K562 (cell line): ENCODE measurements at regions not wholly inside any gene's neighbourhood (a gene's known extent, or its start where the extent isn't known, plus 50 kb on each side); places are given as distances from the start of the nearest gene placed in this dataset.
"Not testable (repeated sequence)": the region's sequence is repeated elsewhere in the genome, so short reads cannot be mapped to it uniquely, and the experiment has no call there.

Experiments used
- ATAC-seq: fragments of 200-7000 bp; cut with Tn5 transposase; 3 replicates; pipeline ENCODE4 v1.9.1; 2020; ENCODE audit warnings: moderate library complexity
- BruUV-seq: library from RNA; stranded (reverse); fragments of 400-500 nt; replicated peaks from 2 replicates; lab custom pipeline; 2021; lab: Mats Ljungman, UMichigan
- CTCF ChIA-PET: fragments of 300-600 bp; formaldehyde crosslinking; extraction: SDS; loops from one replicate; lab custom pipeline; 2021; ENCODE audit warnings: low intra/inter-chr PET ratio; lab: Yijun Ruan, JAX
- POLR2A ChIA-PET: fragments of 300-600, 350-650 bp; sonication (Branson Sonifier 250); formaldehyde crosslinking; extraction: SDS; loops from one replicate; lab custom pipeline; 2021; ENCODE audit warnings: antibody characterized with exemption, inconsistent platforms; lab: Yijun Ruan, JAX
- DNase-seq, 4 experiments: peaks; one replicate each; pipeline versions ENCODE4 v3.0.0 to v3.0.0-alpha.2; 2011 to 2018; ENCODE audit warnings: low spot score in 3 of 4, mixed read lengths in 3 of 4; ENCODE audit errors: extremely low read depth in 1 of 4
- FAIRE-seq: peaks from 2 replicates; lab custom pipeline; 2011; peaks lifted over from hg19 to GRCh38; lab: Jason Lieb, UNC
- H2AFZ ChIP-seq: 2 replicates; pipeline ENCODE4 v1.6.0; 2011; ENCODE audit warnings: low read depth, low read length, control low read depth, inconsistent platforms
- H3K27ac ChIP-seq: fragments of 200-600 bp; 3 replicates; pipeline ENCODE4 v1.8.0; 2011; ENCODE audit warnings: low read depth, mild to moderate bottlenecking, control low read depth, inconsistent platforms, low read length, moderate library complexity, mixed read lengths; ENCODE audit errors: extremely low read depth
- H3K27me3 ChIP-seq, 2 experiments: fragments of 300-600 bp in 1 of 2; 2 replicates in 1 of 2; 3 replicates in 1 of 2; pipeline versions ENCODE4 v1.6.0 to v1.8.0; 2011; ENCODE audit warnings: inconsistent platforms in 2 of 2, low read length in 2 of 2, mild to moderate bottlenecking in 1 of 2, mixed read lengths in 1 of 2, moderate library complexity in 1 of 2; ENCODE audit not compliant: control insufficient read depth in 2 of 2, insufficient read depth in 2 of 2
- H3K36me3 ChIP-seq: fragments of 300-600 bp; 3 replicates; pipeline ENCODE4 v1.8.0; 2011; ENCODE audit warnings: mild to moderate bottlenecking, low read length, inconsistent platforms; ENCODE audit not compliant: control insufficient read depth, insufficient read depth
- H3K4me1 ChIP-seq, 2 experiments: fragments of 200-600 bp in 1 of 2; replicated peaks in 1 of 2; 2 replicates in 1 of 2; 3 replicates in 1 of 2; pipeline versions ENCODE4 v1.5.1 to v1.8.0; 2011; ENCODE audit warnings: inconsistent platforms in 2 of 2, low read length in 2 of 2, mild to moderate bottlenecking in 1 of 2, mixed read lengths in 1 of 2, moderate library complexity in 1 of 2; ENCODE audit not compliant: control insufficient read depth in 2 of 2, insufficient read depth in 2 of 2
- H3K4me2 ChIP-seq: 2 replicates; pipeline ENCODE4 v1.6.1; 2011; ENCODE audit warnings: low read length, control low read depth, inconsistent platforms, mixed read lengths; ENCODE audit not compliant: insufficient read depth
- H3K4me3 ChIP-seq: fragments of 200-600 bp; sonication (generic), shearing (Covaris generic); 2 replicates; pipeline ENCODE4 v1.5.1; 2016; ENCODE audit warnings: control low read depth, inconsistent platforms
- H3K79me2 ChIP-seq: fragments of 200-600 bp; 3 replicates; pipeline ENCODE4 v1.8.0; 2011; ENCODE audit warnings: low read length, inconsistent platforms; ENCODE audit not compliant: control insufficient read depth, insufficient read depth
- H3K9ac ChIP-seq, 2 experiments: 2 replicates each; pipeline versions ENCODE4 v1.6.0 to v1.6.1; 2011; ENCODE audit warnings: low read depth in 2 of 2, low read length in 2 of 2, control low read depth in 1 of 2, inconsistent platforms in 1 of 2, mild to moderate bottlenecking in 1 of 2, mixed read lengths in 1 of 2; ENCODE audit not compliant: insufficient read depth in 1 of 2
- H3K9me1 ChIP-seq: one replicate; pipeline ENCODE4 v1.6.0; 2011; ENCODE audit warnings: inconsistent platforms, mild to moderate bottlenecking, low read length, moderate library complexity; ENCODE audit not compliant: control insufficient read depth, insufficient read depth
- H3K9me3 ChIP-seq: replicated peaks from 2 replicates; pipeline ENCODE4 v1.5.1; 2011; ENCODE audit warnings: low read depth, low read length, inconsistent platforms; ENCODE audit not compliant: control insufficient read depth, insufficient read depth
- H4K20me1 ChIP-seq: replicated peaks from 2 replicates; pipeline ENCODE4 v1.6.1; 2011; ENCODE audit warnings: low read length, inconsistent platforms, mixed read lengths; ENCODE audit not compliant: control insufficient read depth, insufficient read depth
- WGBS: fragments of 100-300 bp; shearing (Covaris generic); methylation state at CpG from one replicate; pipeline ENCODE4 v1.1.6; 2016; ENCODE audit warnings: low coverage, mixed read lengths; ENCODE audit not compliant: insufficient coverage; ENCODE audit errors: missing lambda C conversion rate; 5-methylcytosine and 5-hydroxymethylcytosine counted together
- in situ Hi-C: fragments of 300-500 bp; cut with MboI; formaldehyde crosslinking; loops from 4 replicates; pipeline ENCODE4 v1.15.0; 2018; ENCODE audit warnings: inconsistent platforms, mixed read lengths
- intact Hi-C: fragments of 100-400 bp; cut with micrococcal nuclease; formaldehyde crosslinking; loops from 2 replicates; pipeline ENCODE4 v1.14.2; 2022
- TF ChIP-seq, protein P1 (sequence below), 2 experiments: IDR thresholded peaks; 2 replicates each; pipeline ENCODE4 v1.6.1; 2011; ENCODE audit warnings: borderline replicate concordance in 1 of 2, control low read depth in 1 of 2, low read depth in 1 of 2, low read length in 1 of 2, mild to moderate bottlenecking in 1 of 2, mixed read lengths in 1 of 2, moderate library complexity in 1 of 2; ENCODE audit not compliant: insufficient read depth in 1 of 2, insufficient read length in 1 of 2, poor library complexity in 1 of 2, severe bottlenecking in 1 of 2; ENCODE audit errors: extremely low read depth in 1 of 2
- TF ChIP-seq, protein P2 (sequence below): sonication (generic); formaldehyde crosslinking; IDR thresholded peaks from 2 replicates; pipeline ENCODE4 v1.5.0; 2020; ENCODE audit warnings: missing genetic modification reagents

DNA sequence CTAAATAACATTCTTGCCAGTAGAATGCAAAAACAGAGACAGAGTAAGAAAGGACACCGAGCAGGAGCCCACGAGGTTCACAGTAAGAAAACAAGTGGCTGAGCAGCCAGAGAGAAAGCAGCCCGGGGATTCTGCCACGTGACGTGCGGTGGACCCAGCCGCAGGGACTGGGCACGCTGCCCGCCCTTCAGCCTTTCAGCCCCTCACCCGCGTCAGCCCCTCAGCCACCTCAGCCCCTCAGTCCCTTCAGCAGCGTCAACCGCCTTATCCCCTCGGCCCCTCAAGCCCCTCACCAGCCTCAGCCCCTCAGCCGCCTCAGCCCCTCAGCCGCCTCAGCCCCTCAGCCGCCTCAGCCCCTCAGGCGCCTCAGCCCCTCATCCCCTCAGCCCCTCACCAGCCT is 1532.2 kb downstream of the REEP3 start:
- H3K36me3 ChIP-seq, H3K4me1 ChIP-seq, H4K20me1 ChIP-seq, H3K9me1 ChIP-seq, BruUV-seq, H3K4me2 ChIP-seq, in situ Hi-C loops, CTCF ChIA-PET, DNase-seq, H3K9ac ChIP-seq, H3K27ac ChIP-seq, H3K27me3 ChIP-seq, intact Hi-C loops, H3K9me3 ChIP-seq, H2AFZ ChIP-seq, H3K79me2 ChIP-seq, FAIRE-seq, POLR2A ChIA-PET, H3K4me3 ChIP-seq: not testable (repeated sequence)
- TF ChIP-seq, protein P1, sequence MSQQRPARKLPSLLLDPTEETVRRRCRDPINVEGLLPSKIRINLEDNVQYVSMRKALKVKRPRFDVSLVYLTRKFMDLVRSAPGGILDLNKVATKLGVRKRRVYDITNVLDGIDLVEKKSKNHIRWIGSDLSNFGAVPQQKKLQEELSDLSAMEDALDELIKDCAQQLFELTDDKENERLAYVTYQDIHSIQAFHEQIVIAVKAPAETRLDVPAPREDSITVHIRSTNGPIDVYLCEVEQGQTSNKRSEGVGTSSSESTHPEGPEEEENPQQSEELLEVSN (IDR thresholded peaks at IDR 0.05; ENCODE audit: borderline replicate concordance in 1 of 2, extremely low read depth in 1 of 2, insufficient read depth in 1 of 2, insufficient read length in 1 of 2, low read depth in 1 of 2, low read length in 1 of 2, poor library complexity in 1 of 2, severe bottlenecking in 1 of 2) = peak in 1 of 2 experiments; percentile 47
- TF ChIP-seq, protein P2, sequence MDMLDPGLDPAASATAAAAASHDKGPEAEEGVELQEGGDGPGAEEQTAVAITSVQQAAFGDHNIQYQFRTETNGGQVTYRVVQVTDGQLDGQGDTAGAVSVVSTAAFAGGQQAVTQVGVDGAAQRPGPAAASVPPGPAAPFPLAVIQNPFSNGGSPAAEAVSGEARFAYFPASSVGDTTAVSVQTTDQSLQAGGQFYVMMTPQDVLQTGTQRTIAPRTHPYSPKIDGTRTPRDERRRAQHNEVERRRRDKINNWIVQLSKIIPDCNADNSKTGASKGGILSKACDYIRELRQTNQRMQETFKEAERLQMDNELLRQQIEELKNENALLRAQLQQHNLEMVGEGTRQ (CRISPR knock-in tag) = 0 out of 2 replicates have a peak, but pooled peaks have one; percentile 4
- WGBS = 7% methylated on average over 13 of the region's 18 CpGs
- peak; percentile 40; the same call in 1 of the 3 replicates for ATAC-seq

DNA sequence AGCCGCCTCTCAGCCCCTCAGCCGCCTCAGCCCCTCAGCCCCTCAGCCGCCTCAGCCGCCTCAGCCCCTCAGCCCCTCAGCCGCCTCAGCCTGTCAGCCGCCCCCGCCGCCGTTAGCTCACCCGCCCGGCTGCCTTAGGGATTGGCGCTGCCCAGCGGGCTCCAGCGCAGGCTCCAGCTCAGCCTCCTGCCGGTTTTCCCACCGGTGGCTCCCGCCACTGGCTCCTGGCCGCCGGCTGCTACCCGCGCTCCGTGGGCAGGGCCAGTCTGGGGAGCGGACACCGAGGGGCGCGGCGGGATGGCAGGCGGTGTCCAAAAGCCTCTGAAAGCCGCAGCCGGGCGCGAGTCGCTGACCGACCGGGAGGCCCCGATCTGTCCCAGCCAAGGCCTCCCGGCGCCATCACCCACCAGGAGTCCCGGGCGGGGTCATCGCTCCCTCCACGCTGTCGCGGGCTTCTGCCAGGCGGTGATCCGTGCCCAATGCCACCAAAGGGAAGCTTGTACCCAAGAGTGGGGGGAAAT is 1532.7 kb downstream of the REEP3 start:
- in situ Hi-C loops, H4K20me1 ChIP-seq, POLR2A ChIA-PET, H3K79me2 ChIP-seq, H3K4me2 ChIP-seq, H3K4me3 ChIP-seq, H3K9ac ChIP-seq, H3K4me1 ChIP-seq, H3K27ac ChIP-seq, H3K36me3 ChIP-seq, H3K27me3 ChIP-seq, BruUV-seq, H3K9me1 ChIP-seq, FAIRE-seq, intact Hi-C loops, DNase-seq, H3K9me3 ChIP-seq: not testable (repeated sequence)
- H2AFZ ChIP-seq = peak overlapping the region; percentile 28; the same call in 1 of the 2 replicates
- CTCF ChIA-PET = interaction anchor here (0.7 kb wide), 1 partner anchor 1757 kb away, joined by 3 read pairs; no protein-coding TSS in a partner anchor
- WGBS = 3% methylated on average over 45 of the region's 46 CpGs
- peak; percentile 26; the same call in 1 of the 3 replicates for ATAC-seq

DNA sequence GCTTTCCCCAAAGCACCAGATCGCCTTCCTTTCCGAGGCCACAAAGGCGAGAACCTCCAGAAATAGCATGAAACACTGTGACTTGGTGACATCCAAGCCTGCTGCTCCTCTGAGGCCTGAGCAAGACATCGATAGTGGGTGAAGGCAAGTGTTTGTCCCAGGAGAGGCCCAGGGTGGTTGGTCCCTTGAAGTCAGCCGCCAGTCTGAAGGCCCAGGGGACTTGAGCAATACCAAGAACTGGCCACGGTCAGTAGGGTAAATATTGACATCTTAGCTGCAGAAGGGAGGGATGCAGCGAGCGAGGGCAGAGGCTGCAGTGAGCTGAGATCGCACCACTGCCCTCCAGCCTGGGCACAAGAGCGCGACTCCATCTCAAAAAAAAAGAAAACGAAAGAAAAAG is 1533.5 kb downstream of the REEP3 start:
- H3K79me2 ChIP-seq, BruUV-seq, POLR2A ChIA-PET, H3K9me1 ChIP-seq, H3K9ac ChIP-seq, H3K4me3 ChIP-seq, H3K9me3 ChIP-seq, FAIRE-seq, H4K20me1 ChIP-seq, in situ Hi-C loops, H3K27ac ChIP-seq, H2AFZ ChIP-seq, ATAC-seq, H3K27me3 ChIP-seq, DNase-seq, H3K36me3 ChIP-seq, H3K4me2 ChIP-seq, intact Hi-C loops, H3K4me1 ChIP-seq: not testable (repeated sequence)
- WGBS = under 1% methylated on average over 12 of the region's 12 CpGs
- CTCF ChIA-PET = interaction anchor here (0.7 kb wide), 1 partner anchor 1756 kb away, joined by 3 read pairs; no protein-coding TSS in a partner anchor
